ENCODE measurements at regions not wholly inside any gene's neighbourhood (a gene's known extent, or its start where the extent isn't known, plus 50 kb on each side); places are given as distances from the start of the nearest gene placed in this dataset.

- peaks cover 0 to 7% of the 10 kb centered on the region in 2 donors for H3K27me3 ChIP-seq
- ATAC-seq (no peak), DNase-seq (no peak)
- no peak for TF ChIP-seq CTCF (IDR thresholded peaks at IDR 0.05)
- H3K36me3 ChIP-seq, result no peaks in the 10 kb centered on the region
- no peak overlapping the region for H3K27ac ChIP-seq
- intact Hi-C loops (cut with DNase I), result no loop called here
- no peaks in the 10 kb centered on the region for H3K4me1 ChIP-seq
- no peak overlapping the region for H3K4me3 ChIP-seq
- no peaks in the 10 kb centered on the region for H3K9me3 ChIP-seq
Observed at GRCh38 chr9:90274725-90275124, 367.9 kb downstream of the DIRAS2 start.

GRCh38 chr9:90285946-90286345 is 356.7 kb downstream of the DIRAS2 start:
- Histone ChIP-seq H3K27me3 (peaks cover 0 to 5% of the 10 kb centered on the region in 2 donors), H3K36me3 (no peaks in the 10 kb centered on the region), H3K9me3 (no peaks in the 10 kb centered on the region), H3K4me1 (no peaks in the 10 kb centered on the region), H3K27ac (no peak overlapping the region), H3K4me3 (no peak overlapping the region)
- DNase-seq, result no peak
- ATAC-seq, result no peak
- intact Hi-C loops (cut with DNase I), result no loop called here
- no peak for TF ChIP-seq CTCF (IDR thresholded peaks at IDR 0.05)

- TF ChIP-seq CTCF (IDR thresholded peaks at IDR 0.05), result no peak
Observed at GRCh38 chr9:90287567-90288274, 354.9 kb downstream of the DIRAS2 start.

GRCh38 chr9:90288275-90288639 is 354.4 kb downstream of the DIRAS2 start:
- Histone ChIP-seq H3K4me3 (no peak overlapping the region), H3K4me1 (no peaks in the 10 kb centered on the region), H3K27me3 (peaks cover 0 to 5% of the 10 kb centered on the region in 2 donors), H3K9me3 (no peaks in the 10 kb centered on the region), H3K27ac (no peak overlapping the region), H3K36me3 (no peaks in the 10 kb centered on the region)
- intact Hi-C loops (cut with DNase I), result no loop called here
- TF ChIP-seq CTCF (IDR thresholded peaks at IDR 0.05), result no peak
- no peak for DNase-seq
- ATAC-seq, result no peak

More at GRCh38 chr9:90287567-90288274, 354.9 kb downstream of the DIRAS2 start:
- H3K4me3 ChIP-seq, result no peak overlapping the region
- no peak for DNase-seq
- no peaks in the 10 kb centered on the region for H3K9me3 ChIP-seq
- intact Hi-C loops (cut with DNase I), result no loop called here
- no peaks in the 10 kb centered on the region for H3K36me3 ChIP-seq
- peaks cover 0 to 5% of the 10 kb centered on the region in 2 donors for H3K27me3 ChIP-seq
- H3K4me1 ChIP-seq, result no peaks in the 10 kb centered on the region
- no peak overlapping the region for H3K27ac ChIP-seq
- ATAC-seq, result no peak

- no peak for DNase-seq
- Histone ChIP-seq H3K9me3 (no peaks in the 10 kb centered on the region), H3K4me3 (no peak overlapping the region), H3K27me3 (peaks cover 0 to 10% of the 10 kb centered on the region in 2 donors), H3K27ac (no peak overlapping the region), H3K4me1 (no peaks in the 10 kb centered on the region), H3K36me3 (no peaks in the 10 kb centered on the region)
- TF ChIP-seq CTCF (IDR thresholded peaks at IDR 0.05), result no peak
- no peak for ATAC-seq
- intact Hi-C loops (cut with DNase I), result no loop called here
Observed at GRCh38 chr9:90290716-90291485, 351.7 kb downstream of the DIRAS2 start.
